HG02642 (cell line): ENCODE measurements at regions not wholly inside any gene's neighbourhood (a gene's known extent, or its start where the extent isn't known, plus 50 kb on each side); places are given as distances from the start of the nearest gene placed in this dataset.

Experiments
- ATAC-seq: cut with Tn5 transposase; IDR thresholded peaks from one replicate; pipeline ENCODE4 v1.9.1; 2021; ENCODE audit warnings: mild to moderate bottlenecking; ENCODE audit not compliant: unreplicated experiment, poor library complexity

DNA sequence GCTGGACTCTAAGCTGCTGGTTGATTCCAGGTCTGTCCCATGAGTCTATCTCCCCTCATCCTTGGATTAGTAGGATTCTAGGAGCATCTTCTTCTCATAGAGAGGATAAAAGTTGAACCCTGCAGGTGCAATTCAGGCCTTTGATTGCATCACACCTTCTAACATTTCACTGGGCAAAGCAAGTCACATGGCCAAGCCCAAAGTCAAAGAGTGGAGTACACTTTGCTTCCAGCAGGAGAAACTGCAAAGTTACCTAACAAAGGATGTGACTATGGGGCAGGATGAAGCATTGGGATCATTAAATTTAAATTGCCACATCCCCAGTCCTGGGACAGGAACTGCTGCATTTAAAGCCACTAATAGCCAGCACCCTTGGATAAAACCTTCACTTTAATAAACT is 51.0 kb upstream of the EGFLAM start:
- no peak for ATAC-seq

DNA sequence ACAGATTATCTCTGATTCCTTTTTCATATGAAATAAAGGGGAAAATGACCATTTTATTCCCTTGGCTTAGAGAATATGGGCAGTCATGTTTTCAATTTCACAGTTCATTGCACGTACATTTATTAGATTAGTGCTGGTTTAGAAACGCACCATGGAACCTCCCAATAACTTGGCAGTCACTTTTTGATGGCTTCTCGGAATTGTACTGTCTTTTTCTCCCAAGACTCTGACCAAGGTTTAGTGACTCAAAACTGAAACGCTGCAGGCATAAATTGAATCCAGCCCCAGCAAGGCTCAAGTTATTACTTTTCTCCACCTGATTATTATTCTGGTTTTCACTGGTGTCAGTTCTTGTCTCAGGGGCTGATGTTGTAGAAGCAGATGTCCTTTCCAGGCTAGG is 55.6 kb upstream of the EGFLAM start:
- no peak for ATAC-seq

DNA sequence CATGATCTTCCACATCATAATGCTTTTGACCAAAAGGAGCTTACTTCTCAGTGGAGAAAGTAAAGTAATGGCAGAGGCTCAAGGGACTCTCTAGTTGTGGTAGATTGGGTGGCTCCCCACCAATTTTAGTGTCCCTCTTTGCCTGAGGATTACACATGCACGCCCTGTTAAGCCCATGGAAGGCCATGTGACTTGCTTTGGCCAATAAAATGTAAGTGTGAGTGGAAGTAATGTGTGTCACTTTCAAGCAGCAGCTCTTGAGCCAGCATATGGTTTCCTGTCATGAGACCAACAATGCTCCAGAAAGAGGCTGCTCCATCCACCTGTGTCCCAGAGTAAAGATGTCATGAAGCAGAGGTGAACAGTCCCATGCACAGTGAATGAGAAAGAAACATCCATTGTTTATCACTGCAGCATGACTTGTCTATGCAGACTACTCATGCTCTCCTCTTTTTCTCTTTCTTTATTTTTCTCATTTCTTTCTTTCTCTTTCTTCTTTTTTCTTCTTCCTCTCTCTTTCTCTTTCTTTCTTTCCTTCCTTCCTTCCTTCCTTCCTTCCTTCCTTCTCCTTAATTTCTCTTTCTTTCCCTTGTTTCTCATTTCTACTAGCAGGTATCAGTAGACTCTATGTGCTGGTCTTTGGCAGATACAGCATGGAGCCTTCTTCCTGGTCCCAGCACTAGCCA is 57.3 kb upstream of the EGFLAM start:
- ATAC-seq = no peak

DNA sequence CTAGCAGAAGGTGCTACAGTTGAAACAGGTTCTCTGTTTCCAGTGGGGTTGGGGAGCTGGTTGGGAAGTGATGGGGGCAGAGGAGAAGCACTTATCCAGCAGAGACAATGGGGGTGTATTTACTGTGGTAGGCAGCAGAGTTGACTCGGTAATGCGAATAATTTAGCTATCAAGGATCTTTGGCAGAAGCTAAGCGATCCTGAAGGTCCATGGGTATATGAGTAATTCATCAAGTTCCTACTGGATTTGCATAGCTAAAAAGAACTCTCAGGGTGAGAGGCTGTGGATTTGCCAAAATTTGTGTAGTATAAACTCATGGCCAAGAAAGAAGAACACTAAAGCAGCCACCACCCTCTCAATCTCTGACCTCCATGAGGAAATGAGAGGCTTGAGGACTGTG is 61.2 kb upstream of the EGFLAM start:
- no peak for ATAC-seq

DNA sequence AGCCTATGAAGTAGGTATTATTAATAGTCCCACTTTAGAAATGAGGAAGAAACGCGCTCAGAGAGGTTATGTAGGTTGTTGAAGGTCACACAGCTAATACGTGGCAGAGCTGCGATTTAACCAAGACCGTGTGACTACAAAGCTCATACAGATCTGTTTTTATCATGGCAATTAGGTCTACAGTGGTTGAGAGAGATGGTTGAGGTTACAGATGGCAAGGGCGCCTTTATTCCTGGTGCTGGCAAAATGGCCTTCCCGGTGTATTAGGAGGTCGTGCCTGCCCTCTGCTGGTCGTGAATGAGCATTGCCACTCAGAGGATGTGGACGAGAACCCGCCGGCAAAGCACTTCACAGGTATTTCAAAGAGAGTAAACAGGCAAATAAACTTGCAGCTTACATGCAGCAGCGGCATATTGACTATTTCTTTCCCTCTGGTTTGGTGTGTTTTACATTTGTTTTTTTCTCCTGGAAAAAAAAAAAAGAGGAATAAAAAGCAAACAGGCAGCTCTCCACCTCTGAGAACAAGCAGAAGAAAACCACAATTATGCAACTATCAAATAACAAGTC is 65.3 kb upstream of the EGFLAM start:
- peak; percentile 81 for ATAC-seq

DNA sequence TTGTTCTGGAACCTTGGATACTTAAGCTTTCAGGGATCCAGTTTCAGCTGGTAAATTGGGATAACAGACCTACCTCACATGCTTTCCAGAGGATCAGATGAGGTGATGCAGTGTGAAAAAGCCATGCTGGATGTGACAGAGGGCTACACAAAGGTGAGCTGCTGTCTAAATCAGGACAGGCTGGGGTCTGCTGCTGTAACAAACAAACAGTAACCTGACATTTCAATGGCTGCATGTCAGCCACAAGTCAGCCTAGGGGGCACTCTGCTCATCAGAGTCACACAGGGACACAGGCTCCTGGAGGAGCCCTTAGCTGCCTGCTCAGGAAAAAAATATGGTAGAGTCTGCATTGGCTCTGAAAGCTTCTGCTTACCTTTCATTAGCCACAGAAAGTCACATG is 66.7 kb upstream of the EGFLAM start:
- no peak for ATAC-seq

DNA sequence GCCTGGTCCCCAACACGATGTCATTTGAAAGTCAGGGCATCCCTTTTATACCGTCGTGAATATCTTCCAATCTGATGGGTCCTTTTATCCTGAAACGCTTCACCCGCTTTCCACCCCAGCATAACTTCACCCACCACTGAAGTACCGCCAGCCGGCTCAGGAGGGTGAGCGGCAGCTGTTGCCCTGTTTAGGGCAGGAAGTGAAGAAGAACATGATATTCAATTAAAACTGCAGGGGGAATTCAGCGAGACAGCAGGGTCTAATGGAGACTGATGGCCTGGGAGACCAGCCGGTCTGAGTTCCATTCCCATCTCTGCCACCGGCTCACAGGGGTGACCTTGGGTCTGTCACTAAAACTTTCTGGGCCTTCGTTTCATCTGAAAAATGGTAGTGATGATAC is 68.2 kb upstream of the EGFLAM start:
- ATAC-seq = no peak

DNA sequence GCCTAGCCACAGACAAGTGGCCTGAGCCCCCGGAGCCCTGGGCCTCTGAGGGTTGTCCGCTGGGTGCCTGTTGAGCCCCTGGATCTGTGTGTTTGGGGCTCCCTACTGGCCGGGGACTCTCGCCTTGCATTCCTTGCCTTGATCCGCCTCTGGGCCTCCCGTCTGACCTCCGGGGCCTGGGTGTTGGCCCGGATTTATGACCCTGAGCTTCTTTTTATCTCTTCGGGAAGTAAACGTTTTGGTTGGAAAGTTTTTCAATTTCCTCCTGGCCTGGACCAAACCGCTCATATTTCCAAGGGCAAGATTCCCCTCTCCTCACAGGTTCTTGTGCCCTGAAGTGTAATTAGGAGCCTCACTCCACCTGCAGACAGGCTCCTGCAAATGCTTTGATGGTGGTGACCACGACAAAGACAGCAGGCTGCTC is 69.3 kb upstream of the EGFLAM start:
- no peak for ATAC-seq

DNA sequence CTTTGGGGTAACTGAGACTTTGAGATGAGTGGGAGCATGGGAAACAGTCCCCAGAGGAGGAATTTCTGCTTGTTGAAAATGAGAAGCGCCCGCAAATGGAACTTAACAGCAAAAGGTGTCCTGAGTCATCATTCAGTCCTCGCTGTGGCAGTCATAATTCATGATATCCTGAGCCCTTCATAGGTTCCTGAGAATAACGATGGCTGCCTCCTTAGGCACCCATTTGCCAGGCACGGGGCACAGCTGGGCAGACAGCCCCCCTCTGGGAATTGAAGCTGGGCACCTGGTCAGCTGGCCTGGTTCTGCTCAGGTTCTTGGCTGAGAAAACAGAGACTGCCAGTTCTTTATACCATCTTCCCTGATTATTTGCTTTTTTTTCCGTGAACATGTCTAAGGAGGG is 69.8 kb upstream of the EGFLAM start:
- no peak for ATAC-seq

DNA sequence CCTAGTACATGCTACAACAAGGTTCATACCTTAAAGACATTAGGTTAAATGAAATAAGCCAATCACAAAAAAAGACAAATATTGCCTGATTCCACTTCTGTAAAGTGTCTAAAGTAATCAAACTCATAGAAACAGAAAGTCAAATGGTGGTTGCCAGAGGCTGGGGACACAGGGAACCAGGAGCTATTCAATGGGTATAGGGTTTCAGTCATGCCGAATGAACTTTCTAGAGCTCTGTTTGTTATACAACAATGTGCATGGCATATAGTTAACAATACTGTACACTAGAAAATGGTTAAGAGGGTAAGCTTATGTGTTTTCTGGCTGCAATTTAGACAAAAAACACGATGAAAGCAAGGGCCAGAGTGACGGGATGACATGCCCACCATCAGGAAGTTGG is 70.8 kb upstream of the EGFLAM start:
- ATAC-seq = no peak

DNA sequence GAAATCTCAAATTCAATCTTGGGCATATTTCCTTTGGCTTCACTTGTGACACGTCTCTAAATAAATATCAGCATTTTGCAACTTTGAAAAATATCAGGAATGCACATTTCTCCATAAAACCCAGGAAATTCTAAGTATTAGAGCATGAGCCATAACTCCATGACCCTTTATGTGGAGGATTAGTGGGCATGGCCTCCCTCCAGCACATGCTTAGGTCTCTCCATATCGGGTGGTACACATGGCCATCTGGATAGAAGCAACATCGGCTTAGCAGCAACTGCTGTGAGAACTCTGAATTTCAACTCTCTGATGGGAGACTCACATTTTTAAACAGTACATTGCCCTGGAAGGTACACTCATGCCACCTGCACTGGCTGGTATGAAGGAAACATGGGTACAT is 73.7 kb upstream of the EGFLAM start:
- no peak for ATAC-seq

DNA sequence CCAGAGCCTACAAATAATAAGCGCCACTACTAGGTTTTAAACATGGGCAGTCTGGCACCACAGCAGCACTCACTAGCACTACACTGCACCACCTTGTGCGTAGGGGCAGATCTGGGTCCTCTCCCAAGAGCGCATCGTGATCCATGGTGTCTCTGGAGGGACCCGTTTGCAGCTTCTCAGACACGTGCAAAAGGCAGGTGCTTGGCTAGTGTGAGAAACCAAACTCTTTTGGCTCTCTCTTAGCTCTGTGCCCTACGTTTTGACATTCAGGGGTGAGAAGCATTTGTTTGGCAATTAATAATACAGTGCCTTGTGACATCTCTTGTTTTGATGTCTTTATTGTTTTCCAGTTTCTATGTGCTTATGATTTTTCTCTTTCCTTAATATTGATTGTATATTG is 75.4 kb upstream of the EGFLAM start:
- ATAC-seq = no peak

DNA sequence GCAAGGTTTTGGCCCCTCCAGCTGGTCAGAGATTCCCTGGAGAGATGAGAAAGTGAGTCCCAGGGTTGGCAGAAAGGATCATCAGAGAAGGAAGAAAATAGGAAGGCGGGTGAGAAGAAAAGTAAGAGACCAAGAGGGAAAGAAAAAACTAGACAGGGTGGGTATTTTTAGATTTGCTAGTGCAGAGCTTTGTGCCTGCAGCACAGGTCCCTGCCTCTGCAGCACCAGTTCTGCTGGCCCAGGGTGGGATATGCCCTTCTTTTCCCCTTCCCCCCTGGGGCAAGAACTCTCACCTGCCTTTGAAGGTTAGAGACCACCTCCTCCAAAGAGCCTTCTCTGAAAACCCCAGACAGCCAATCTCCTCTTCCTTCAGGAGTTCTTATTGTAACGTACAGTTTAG is 90.3 kb upstream of the EGFLAM start:
- no peak for ATAC-seq

DNA sequence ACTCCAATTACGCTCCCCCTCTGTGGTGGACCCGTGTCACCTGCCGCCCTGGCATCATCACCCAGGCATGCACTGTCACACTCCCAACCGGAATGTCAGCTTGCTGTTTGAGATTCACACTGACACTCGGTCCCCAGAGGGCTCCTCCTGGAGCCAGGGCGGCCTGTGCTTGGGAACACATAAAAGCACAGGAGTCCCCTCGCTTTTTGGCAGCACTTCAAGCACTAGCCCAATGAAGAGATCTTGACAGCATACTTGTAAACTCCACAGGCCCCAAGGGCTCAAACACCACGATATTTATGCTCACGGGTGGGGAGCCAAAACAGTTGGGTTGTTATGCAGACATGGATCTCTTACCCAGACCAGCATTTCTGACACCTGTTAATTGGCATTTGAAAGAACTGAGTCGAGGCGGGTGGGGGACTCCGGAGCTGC is 90.8 kb upstream of the EGFLAM start:
- no peak for ATAC-seq

DNA sequence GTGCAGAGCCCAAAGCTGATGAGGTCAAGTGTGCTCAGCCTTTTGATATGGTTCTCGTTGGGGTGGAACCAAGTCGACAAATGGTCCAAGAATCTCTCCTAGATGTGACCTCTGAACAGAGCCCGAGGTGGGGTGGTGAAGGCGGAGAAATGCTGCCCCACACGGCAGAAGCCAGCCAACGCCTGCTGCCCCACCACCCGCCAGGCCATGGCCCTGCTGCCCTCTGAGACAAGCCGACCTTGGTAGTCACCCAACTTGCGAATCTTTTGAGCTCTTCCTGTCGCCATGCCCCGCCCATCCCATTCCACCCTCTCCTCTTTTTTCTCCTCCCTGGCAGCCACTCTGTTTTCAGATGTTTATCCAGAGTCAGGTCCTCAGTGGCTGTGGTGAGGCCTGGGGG is 91.5 kb upstream of the EGFLAM start:
- ATAC-seq = no peak

DNA sequence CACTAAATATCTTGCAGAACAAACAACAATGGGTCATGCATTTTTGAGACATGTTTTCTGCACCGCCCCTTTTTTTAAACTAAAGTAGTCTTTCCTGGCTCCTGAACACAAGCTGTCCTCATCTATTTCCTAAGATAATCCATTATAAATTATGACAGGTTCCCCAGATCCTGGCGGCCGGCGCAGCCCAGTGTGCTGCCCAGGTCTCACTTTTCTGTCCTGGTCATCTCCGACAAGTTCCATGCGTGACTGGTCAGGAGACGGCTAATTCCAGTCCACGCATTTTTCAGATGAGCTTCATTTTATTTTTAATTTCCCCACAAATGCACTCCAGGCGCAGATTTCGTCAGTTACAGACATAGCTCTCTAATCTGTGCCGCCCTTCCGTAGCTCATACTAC is 92.9 kb upstream of the EGFLAM start:
- ATAC-seq = no peak

DNA sequence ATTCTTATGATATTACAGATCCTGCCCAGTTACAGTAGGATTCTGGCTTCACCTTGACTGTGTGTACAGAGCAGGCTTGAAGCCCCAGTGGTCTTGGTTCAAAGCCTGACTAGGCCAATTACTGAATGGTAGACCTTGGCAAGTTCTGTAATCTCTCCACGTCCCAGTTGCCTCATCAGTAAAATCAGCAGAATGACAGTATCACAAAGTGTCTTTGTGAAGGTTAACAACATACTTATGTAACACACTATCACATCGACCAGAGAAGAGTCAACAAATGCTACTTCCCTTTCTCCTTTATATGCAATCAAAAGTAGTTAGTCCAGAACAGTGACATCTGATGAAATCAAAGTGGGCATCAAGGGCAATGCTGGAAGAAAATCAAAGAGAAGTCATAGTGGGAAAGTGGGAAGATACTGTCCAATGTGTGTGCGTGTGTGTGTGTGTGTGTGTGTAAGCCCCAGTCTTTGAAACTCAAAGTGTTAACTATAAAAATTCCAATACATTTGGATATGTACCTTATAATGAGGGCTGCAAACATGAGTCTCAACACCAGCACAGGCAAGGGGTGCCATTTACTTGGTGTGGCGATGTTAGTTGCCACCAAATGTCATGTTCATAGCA is 93.5 kb upstream of the EGFLAM start:
- ATAC-seq = no peak

DNA sequence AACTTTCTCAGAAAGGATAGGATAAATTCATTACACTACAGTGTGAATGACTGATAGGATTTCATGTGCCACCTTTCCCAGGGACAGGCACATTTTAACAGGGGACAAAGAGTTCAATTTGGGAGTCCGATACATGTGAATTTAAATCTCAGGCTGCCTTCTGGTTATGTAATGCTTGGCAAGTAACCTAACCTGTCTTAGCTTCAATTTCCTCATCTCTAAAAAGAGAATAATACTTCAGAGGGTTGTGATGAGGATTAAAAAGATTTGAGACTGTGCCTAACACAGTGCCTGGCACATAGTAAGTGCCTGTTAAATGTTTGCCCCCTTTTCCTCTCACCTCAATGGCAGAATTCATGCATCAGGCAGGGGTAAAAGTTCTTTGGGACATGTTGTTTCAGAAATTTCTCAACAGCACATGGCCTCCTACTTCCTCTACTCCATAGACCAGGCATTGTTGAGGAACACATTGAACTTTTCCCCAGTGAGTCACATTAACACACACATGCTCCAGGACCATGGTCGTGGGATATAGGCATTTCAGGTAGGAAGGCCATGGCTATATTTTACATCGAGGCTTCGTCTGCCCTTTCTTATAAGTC is 94.6 kb upstream of the EGFLAM start:
- no peak for ATAC-seq

DNA sequence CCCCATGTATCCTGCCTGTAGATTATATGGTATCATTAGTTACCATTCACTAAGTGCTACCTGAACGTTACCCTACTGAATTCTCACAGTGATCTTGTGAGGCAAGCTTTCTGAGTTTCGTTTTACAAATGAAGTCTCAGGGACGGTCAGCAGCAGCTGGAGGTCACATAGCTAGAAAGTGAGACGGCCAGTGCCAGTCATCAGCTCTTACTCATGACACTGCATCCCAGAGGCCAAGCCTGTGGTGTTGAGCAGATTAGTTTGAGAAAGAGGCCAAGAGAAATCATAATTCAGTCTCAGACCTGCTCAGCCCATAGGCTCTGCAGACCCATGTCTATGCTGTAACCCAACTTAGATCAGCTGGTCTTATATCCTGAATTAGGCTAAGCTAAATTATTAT is 95.7 kb upstream of the EGFLAM start:
- no peak for ATAC-seq

DNA sequence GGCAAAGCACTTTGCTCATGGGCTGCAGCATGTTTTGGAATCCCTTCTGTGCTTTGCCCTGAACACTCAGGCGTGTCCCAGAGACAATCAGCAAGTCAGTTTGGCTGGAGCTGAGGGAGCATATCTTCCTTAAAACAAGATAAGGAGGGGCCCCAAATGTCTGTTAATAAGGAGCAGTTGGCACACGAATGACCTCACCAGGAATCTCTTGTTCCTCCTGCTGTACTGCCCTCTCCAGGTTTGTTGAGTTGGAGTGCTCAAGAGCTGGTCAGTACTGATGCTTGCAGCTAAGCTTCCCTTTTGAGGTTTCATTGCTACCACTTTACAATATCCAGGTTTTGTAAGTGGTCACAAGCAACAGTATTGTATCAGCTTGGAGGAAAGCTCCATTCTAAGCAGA is 101.3 kb upstream of the EGFLAM start:
- ATAC-seq = no peak

DNA sequence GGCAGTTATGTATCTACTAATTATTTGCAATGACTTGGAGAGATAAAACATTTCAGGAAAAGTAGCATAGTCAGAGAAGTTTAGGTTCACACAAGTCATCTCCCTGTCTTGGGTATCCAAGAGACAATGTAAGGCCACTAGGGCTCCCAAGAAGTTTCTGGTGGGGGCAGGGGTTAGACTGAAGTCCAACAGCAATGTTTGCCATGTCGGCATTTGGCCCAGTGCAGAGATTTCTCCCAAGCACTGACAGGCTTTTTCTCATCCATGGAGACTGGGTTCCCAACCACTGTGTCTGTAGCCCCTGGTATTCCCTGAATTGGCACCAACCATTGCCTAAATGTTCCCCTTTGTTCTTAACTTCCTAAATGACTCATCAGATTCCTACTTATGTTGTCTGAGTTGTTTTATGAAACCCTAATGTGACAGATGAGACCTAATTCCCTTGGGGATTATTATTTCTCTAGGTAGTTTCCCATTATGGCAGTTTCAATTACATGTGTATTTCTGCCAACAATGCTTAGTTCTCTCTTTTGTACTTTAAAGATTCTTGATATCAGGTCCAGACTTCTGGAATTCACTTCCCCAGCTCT is 103.6 kb upstream of the EGFLAM start:
- no peak for ATAC-seq
